HG03439 (cell line): ENCODE measurements at regions not wholly inside any gene's neighbourhood (a gene's known extent, or its start where the extent isn't known, plus 50 kb on each side); places are given as distances from the start of the nearest gene placed in this dataset.
"Not testable (repeated sequence)": the region's sequence is repeated elsewhere in the genome, so short reads cannot be mapped to it uniquely, and the experiment has no call there.

Experiments
- ATAC-seq: cut with Tn5 transposase; IDR thresholded peaks from one replicate; pipeline ENCODE4 v1.9.1; 2021; ENCODE audit warnings: mild to moderate bottlenecking, moderate library complexity; ENCODE audit not compliant: unreplicated experiment

DNA sequence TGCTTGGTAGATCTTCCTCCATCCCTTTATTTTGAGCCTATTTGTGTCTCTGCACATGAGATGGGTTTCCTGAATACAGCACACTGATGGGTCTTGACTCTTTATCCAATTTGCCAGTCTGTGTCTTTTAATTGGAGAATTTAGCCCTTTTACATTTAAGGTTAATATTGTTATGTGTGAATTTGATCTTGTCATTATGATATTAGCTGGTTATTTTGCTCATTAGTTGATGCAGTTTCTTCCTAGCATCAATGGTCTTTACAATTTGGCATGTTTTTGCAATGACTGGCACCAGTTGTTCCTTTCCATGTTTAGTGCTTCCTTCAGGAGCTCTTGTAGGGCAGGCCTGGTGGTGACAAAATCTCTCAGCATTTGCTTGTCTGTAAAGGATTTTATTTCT, 72.4 kb downstream of the HNRNPD start:
- ATAC-seq = not testable (repeated sequence)

DNA sequence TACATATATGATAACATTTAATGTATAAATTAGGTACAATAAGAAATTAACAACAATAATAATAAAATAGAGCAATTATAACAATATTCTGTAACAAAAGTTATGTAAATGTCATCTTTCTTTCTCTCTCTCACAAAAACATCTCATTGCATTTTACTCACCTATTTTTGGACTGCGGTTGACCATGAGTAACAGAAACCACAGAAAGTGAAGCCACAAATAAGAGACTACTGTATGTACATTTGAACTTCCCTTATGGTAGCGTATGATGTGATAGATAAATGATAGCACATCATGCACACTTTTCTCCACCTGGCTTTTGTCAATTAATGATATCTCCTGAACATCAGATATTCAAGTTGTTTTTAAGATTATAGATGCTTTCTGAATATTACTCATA, 80.5 kb downstream of the HNRNPD start:
- ATAC-seq = peak; percentile 99

DNA sequence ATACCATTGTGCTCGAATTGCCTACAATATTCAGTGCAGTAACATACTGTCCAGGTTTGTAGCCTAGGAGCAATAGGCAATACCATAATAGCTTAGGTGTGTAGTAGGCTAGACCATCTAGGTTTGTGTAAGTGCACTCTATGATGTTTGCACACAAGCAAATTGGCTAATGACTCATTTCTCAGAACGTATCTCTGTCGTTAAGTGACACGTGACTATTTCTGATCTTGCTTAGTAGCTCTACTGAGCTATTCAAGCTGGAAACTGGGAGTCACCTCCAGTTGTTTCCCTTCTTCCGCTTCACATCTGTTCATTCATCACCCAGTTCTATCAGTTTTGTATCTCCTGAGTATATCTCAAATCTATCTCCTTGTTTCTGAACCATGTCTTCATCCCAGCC, 86.1 kb downstream of the HNRNPD start:
- ATAC-seq = no peak

DNA sequence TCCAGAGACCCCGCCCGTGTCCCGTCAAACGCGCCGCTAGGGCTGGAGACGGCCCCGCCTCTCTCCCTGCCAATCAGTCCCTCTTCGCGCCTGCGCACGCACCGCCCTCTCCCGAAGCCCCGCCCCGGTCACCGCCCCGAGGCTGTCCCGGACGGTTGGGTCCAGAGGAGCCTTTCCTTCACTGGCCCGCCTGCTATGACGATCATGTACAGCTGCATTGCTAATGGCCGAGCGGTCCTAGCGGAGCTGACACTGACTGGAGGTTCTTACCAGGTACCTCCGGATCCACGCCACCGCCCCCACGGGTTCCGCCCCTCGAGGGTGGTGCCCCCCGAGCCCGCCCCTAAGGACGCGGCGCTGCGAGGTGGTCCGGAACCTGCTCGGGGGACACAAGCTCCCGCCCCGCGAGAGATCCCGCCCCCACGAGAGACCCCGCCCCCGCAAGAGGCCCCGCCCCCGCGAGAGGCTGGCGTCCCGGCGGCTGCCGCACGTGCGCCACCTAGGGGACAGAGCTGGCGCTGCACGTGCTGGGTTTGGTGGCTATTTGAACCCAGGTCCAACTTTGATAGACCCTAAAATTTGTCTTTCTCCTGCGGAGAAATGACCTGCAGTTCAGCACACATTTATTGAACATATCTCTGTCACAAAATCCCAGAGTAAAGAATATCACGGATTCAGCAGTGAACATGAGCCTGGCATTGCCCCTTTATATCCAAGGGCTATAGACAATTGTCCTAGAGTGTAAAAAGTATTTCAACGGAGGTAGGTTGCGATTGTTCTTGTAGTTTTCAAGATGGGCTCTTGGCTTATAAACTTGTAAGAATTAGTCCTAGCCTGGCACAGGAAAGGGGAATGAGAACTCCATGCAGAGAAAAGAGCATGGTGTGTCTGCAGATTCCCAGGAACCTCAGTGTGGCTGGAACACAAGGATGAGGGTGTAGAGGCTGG, 88.7 kb downstream of the HNRNPD start:
- peak; percentile 100 for ATAC-seq

DNA sequence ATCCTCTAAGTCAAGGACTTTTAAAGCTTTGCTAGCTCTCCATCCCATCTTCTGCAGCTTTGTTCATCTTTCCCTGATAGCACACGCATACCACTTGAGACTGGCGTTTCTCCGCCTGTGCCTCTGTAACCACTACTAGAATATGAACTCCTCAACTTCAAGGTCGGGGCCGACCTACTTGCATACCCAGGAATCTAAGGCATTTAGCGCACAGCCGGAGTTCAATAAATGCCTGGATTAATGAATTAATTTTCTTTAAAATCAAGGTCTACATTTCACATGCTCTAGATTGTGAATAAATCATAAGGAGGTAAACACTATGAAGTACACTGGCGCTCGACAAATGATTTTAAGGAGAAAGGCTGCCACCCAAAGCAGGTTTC, 89.3 kb downstream of the HNRNPD start:
- no peak for ATAC-seq

DNA sequence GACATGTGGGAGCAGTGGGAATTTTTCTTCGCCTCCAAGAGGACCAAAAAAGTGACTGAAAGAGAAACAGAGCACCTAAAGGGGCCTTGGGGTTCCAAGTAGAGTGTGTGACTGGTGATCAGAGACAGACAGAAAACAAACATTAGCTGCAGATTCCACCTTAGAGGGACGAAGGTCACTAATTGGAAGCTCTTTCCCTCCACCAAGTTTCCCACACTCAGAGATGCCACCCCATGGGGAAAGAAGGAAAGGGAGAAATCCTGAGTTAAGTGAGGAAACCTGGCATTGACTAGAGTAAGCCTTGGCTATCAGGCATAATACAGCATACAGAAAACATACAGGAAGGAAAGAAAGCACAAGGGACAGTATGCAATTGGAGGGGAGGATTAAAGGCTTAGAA, 90.9 kb downstream of the HNRNPD start:
- no peak for ATAC-seq

DNA sequence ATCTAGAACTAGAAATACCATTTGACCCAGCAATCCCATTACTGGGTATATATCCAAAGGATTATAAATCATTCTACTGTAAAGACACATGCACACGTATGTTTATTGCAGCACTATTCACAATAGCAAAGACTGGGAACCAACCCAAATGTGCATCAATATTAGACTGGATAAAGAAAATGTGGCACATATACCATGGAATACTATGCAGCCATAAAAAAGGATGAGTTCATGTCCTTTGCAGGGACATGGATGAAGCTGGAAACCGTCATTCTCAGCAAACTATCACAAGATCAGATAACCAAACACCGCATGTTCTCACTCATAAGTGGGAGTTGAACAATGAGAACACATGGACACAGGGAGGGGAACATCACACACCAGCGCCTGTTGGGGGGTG, 94.2 kb downstream of the HNRNPD start:
- not testable (repeated sequence) for ATAC-seq

DNA sequence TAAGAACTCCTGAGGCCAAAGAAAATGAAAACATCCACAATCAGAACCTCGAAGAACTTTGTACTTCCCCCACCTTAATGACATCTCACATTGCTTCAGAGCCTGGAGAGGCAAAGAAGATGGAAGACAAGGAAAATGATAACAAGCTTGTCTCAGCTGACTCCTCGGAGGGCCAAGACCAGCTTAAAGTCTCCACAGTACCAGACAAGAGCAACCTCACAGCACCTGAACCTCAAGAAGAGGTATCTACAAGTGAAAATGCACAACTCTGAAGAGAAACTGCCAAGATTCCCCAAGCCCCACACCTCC, 97.5 kb downstream of the HNRNPD start:
- ATAC-seq = no peak

DNA sequence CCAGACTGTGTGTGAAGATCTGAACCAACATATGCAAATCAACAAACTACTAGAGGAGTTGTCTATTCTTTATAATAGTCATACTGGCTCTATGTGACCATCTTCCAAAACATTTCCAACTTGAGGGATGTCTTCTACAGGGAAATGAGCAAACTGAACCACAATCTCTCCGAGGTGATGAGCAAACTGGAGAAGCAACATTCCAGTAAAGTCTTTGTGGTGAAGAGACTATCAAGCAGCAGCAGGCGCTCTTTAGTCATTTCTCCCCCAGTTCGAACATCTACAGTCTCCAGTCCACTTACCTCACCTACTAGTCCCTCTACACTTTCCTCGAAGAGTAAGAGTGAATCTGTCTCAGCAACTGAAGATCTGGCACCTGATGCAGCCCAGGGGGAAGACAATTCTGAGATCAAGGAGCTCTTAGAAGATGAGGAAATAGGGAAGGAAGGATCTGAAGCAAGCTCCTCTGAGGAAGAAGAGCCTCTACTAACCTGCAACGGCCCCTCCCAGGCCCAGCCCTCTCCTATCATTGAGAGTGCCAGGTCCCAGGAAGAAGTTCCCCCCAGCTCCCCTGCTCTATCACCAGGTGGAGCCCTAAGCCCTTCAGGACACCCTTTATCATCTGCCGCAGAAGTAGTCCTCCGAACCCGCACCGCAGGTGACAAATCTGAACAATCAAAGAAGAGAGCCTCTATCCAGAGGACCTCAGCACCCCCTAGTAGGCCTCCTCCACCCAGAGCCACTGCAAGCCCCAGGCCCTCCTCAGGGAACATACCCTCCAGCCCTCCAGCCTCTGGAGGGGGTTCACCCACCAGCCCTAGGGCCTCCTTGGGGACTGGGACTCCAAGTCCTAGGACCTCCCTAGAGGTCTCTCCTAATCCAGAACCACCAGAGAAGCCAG, 98.1 kb downstream of the HNRNPD start:
- no peak for ATAC-seq

DNA sequence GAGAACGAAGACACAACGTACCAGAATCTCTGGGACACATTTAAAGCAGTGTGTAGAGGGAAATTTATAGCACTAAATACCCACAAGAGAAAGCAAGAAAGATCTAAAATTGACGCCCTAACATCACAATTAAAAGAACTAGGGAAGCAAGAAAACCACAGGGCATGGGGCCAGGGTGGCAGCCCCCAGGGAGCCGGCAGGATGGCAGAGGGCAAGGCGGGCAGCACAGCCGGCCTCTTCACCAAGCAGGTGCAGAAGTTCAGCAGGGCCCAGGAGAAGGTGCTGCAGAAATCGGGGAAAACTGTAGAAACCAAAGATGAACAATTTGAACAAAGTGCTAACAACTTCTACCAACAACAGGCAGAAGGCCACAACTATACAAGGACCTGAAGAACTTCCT, 99.1 kb downstream of the HNRNPD start:
- not testable (repeated sequence) for ATAC-seq

DNA sequence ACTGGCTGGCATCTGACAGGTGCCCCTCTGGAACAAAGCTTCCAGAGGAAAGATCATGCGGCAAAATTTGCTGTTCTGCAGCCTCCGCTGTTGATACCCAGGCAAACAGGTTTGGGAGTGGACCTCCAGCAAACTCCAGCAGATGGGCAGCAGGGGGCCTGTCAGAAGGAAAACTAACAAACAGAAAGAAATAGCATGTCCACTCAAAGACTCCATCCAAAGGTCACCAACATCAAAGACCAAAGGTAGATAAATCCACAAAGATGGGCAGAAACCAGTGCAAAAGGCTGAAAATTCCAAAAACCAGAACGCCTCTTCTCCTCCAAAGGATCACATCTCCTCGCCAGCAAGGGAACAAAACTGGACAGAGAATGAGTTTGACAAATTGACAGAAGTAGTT, 101.3 kb downstream of the HNRNPD start:
- ATAC-seq = not testable (repeated sequence)

DNA sequence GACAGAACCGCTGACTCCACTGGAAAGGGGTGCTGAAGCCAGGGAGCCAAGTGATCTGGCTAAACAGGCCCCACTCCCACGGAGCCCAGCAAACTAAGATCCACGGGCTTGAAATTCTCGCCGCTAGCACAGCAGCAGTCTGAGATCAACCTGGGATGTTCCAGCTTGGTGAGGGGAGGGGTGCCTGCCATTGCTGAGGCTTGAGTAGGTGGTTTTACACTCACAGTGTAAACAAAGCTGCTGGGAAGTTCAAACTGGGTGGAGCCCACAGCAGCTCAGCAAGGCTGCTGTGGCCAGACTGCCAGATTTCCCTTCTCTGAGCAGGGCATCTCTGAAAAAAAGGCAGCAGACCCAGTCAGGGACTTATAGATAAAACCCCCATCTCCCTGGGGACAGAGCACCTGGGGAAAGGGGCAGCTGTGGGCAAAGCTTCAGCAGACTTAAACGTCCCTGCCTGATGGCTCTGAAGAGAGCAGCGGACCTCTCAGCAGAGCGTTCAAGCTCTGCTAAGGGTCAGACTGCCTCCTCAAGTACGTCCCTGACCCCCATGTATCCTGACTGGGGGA, 101.8 kb downstream of the HNRNPD start:
- not testable (repeated sequence) for ATAC-seq

DNA sequence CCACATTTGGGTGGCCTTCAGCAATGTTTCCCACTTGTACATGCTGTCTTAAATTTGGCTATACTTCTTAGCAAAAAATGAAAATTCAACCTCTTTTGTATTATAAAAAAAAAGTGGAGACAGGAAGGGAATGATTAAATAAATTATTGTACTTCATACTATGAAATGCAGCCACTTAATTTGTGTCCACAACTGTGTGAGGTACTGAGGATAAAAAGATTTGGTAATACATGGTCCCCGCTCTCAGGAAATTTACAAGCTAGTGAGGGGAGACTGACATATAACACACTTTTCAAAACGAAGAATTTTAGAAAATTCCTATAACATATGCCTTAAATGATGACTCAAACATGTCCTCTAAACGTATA, 105.0 kb downstream of the HNRNPD start:
- no peak for ATAC-seq

DNA sequence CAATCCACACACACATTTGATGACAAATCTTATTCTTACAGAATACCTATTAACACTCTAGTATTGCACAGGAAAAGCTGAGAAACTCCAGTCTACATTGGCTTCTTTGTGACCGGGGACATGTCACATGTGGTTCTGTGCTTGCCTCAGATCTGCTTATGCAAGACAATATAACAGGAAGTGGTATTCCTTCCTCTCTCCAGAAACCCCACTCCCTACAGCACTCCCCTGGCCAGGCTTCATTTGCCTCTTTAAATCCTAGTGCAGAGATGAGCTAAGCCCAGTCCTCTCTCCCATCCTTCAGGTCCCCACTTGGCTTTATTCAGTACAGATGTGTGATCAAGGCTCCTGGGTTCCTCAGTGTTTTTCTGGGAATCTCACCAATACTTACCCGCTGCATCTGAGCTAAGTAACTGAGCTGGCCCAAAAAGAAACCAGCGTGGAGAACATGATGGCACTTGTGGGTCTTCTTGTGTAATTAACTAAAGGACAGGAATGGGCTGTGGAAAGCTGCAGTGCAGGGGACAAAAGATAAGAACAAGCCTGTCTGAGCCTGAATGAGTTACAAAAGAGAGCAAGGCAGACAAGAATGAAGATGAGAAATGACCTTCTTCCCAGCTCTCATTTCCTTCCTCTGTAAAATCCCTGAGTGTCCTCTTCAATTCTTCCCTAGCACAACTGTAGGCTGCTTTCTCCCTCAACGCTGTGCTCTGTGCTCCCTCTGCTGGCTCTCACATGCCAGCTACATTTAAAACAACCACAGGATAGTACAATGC, 105.6 kb downstream of the HNRNPD start:
- peak; percentile 87 for ATAC-seq

DNA sequence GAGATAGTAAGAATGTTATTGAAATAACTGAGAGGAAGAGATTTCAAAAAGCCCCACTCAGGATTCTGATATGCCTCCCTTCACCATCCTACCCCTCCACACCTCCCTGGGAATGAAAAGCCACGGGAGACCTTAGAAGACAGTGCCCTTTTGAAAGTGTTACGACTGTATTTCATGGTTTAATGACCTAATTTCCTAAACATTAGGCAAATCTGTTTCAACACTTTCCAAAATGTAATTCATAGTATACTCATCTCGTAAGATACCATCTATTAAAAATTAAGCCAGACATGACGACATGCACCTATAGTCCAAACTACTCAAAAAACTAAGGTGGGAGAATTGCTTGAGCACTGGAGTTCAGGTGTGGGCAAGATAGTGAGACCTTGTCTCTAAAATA, 106.3 kb downstream of the HNRNPD start:
- no peak for ATAC-seq

DNA sequence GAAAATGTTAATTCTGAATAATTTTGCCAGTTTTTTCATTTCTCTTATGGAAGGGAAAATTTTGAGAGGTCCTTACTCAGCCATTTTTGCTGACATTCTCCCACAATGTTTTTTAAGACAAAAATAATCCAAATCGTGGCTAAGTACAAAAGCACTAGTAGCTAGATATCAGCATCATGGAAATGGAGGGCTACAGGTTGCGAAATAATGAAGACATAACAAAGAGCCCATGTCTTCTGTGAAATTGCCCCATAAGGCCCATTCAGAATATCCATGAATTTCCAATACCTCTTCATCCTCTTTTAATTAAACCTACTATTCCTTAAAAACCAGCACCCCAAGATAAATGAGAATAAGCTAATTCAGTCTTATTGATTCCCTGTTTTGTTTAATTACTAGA, 107.4 kb downstream of the HNRNPD start:
- no peak for ATAC-seq

DNA sequence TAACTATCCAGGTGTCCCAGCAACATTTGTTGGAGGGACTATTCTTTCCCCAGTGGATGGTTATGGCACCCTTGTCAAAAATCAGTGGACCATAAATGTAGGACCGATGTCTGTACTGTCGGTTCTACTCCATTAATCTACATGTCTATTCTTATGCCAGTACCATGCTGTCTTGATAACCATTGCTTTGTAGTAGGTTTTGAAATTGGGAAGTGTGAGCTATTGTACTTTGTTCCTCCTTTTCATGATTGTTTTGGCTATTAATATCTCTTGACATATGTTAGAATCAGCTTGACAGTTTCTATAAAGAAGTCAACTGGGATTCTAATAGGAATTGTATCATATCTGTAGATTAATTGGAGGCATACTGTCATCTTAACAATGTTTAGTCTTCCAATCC, 112.7 kb downstream of the HNRNPD start:
- no peak for ATAC-seq

DNA sequence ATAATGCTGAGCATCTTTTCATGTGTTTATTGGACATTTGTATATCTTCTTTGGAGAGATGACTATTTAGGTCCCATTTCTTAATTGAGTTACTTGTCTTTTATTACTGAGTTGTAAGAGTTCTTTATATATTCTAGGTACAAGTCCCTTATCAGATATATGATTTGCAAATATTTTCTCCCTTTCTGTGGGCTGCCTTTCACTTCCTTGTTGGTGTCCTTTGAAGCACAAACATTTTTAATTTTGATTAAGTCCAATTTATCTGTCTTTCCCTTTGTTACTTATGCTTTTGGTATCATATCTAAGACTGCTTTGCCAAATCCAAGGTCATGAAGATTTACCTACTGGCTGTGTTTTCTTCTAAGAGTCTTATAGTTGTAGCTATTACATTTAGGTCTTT, 113.2 kb downstream of the HNRNPD start:
- no peak for ATAC-seq

DNA sequence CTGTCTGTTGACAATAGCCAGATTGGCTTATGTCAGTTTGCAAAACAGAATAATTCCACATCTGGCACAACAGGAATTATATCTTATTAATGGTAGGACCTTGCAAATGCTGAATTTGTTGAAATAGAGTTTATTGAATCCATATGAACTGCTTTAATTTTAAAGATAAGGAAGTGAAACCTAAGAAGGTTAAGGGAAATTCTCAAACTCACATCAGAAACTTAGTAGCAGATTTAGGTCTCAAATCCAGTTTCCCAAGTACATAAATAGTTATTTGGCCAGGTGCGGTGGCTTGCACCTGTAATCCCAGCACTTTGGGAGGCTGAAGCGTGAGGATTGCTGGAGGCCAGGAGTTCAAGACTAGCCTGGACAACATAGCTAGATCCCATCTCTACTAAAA, 117.1 kb downstream of the HNRNPD start:
- ATAC-seq = no peak

DNA sequence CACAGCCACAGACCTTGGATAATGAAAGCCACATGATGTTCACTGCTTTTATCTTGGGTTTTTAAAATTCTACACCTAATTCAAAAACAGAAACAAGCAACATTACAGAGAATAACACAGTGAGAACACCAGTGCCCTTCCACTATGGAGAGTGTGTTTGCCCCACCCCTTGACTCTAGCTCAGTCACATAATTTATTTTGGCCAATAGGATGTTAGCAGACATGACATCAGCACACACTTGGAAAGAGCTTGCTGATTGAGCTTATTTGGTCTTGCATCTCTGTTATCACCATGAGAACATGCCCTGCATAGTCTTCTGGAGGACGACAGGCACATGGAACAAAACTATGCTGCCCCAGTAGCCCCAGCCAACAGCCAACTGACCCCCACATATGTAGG, 118.1 kb downstream of the HNRNPD start:
- no peak for ATAC-seq
